Fibroblast of lung (primary cell): ENCODE measurements at regions not wholly inside any gene's neighbourhood (a gene's known extent, or its start where the extent isn't known, plus 50 kb on each side); places are given as distances from the start of the nearest gene placed in this dataset.

Source experiments
- CTCF ChIP-seq, 2 donors: IDR thresholded peaks in 1 of 2; conservative IDR thresholded peaks in 1 of 2; 1 replicate in 1 of 2; 2 replicates in 1 of 2; pipeline ENCODE4 v1.5.1; 2011 to 2012; ENCODE audit warnings: low read length in 2 of 2, control low read depth in 1 of 2, inconsistent platforms in 1 of 2, low read depth in 1 of 2, mild to moderate bottlenecking in 1 of 2
- EZH2 ChIP-seq: IDR thresholded peaks from 2 replicates; pipeline ENCODE4 v1.5.1; 2012; ENCODE audit warnings: low read length, control low read depth, mild to moderate bottlenecking; ENCODE audit errors: missing control alignments

GRCh38 chr3:64747679-64748078 lies 59.9 kb upstream of the ADAMTS9 start:
- TF ChIP-seq CTCF (conservative IDR thresholded peaks at IDR 0.05 in 1 of 2, IDR thresholded peaks at IDR 0.05 in 1 of 2; ENCODE audit: low read depth in 1 of 2, low read length in 2 of 2) (no peak), EZH2 (no peak)
